ENCODE measurements at regions not wholly inside any gene's neighbourhood (a gene's known extent, or its start where the extent isn't known, plus 50 kb on each side); places are given as distances from the start of the nearest gene placed in this dataset.
A peak's percentile ranks its signal among the peaks of the same experiment; 100 is the strongest.

DNA sequence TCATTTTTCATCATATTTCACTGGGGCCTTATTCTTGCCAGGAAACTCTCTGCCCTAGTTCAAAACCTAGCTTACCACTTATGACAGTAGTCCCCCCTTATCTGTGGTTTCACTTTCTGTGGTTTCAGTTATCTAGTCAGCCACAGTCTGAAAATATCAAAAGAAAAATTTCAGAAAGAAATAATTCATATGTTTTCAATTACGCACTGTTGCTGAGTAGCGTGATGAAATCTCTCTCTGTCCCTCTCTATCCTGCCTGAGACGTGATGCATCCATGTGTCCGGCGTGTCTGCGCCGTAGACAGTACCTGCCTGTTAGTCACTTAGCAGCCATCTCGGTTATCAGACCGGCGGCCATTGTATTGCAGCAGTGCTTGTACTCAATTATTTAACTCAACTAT lies 369.9 kb upstream of the MCTP2 start:
- no peak overlapping the region for H3K4me3 ChIP-seq
- 76 to 87% (median 81%) methylated on average over 10 of the region's 10 CpGs for WGBS, 4 donors
- TF ChIP-seq POLR2A (IDR thresholded peaks at IDR 0.05): no peak
- TF ChIP-seq, protein P1, sequence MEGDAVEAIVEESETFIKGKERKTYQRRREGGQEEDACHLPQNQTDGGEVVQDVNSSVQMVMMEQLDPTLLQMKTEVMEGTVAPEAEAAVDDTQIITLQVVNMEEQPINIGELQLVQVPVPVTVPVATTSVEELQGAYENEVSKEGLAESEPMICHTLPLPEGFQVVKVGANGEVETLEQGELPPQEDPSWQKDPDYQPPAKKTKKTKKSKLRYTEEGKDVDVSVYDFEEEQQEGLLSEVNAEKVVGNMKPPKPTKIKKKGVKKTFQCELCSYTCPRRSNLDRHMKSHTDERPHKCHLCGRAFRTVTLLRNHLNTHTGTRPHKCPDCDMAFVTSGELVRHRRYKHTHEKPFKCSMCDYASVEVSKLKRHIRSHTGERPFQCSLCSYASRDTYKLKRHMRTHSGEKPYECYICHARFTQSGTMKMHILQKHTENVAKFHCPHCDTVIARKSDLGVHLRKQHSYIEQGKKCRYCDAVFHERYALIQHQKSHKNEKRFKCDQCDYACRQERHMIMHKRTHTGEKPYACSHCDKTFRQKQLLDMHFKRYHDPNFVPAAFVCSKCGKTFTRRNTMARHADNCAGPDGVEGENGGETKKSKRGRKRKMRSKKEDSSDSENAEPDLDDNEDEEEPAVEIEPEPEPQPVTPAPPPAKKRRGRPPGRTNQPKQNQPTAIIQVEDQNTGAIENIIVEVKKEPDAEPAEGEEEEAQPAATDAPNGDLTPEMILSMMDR (IDR thresholded peaks at IDR 0.05): no peak
- DNase-seq (peak in 3 of 5 donors; percentile 26 to 58 (median 40)), ATAC-seq (peak in 3 of 4 donors; percentile 25 to 72 (median 35))
- no peaks in the 10 kb centered on the region for H3K9me3 ChIP-seq
- peak overlapping the region in 9 of 12 donors; percentile 16 to 82 (median 46) for H3K27ac ChIP-seq
- H3K36me3 ChIP-seq: no peaks in the 10 kb centered on the region
- no peaks in the 10 kb centered on the region for H3K27me3 ChIP-seq
- intact Hi-C loops (cut with DNase I): loop anchor here in 1 of 10 donors (10.0 kb wide), 1 partner anchor 827 kb away; no protein-coding TSS in a partner anchor
- H3K4me1 ChIP-seq: peaks cover 0 to 35% (median 0%) of the 10 kb centered on the region in 12 donors

DNA sequence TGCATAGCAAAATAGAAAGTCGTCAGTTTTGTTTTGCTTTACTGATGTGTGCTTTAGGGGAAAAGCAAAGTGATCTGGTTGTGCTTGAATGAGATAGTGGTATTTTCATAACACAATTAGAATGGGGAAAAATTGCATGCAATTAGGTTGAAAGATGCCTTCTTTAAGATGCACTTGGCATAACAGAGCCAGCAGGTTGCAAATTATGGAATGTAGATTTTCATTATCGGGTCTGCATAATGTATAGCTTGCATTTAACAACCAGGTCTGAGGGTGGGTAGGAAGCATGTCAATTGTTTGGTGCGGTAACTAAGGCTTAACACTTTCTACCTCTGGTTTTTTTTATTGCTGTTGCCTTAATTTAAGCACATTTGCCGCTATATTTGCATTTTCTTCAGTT lies 370.7 kb upstream of the MCTP2 start:
- H3K27me3 ChIP-seq: no peaks in the 10 kb centered on the region

DNA sequence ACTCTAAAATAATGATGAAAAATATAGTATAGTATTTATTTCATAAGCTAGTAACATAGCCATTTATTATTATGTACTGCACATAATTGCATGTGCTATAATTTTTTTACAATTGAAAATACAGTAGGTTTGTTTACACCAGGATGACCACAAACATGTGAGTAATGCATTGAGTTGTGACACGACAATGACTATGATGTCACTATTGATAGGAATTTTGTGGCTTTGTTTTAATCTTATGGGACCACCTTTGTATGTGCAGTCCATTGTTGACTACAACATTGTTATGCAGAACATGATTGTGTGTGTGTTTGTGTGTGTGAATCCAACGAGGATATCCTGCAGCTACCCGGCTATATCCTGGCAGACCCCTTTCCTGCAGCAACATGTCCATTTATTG lies 372.2 kb upstream of the MCTP2 start:
- Histone ChIP-seq H3K27me3 (no peaks in the 10 kb centered on the region), H3K4me1 (peaks cover 0 to 20% (median 0%) of the 10 kb centered on the region in 12 donors), H3K27ac (no peak overlapping the region), H3K36me3 (no peaks in the 10 kb centered on the region), H3K4me3 (no peak overlapping the region), H3K9me3 (no peaks in the 10 kb centered on the region)
- intact Hi-C loops (cut with DNase I): no loop called here
- WGBS, 4 donors: 59 to 78% (median 69%) methylated on average over 3 of the region's 3 CpGs
- DNase-seq (no peak), ATAC-seq (no peak)
- TF ChIP-seq, protein P1 (IDR thresholded peaks at IDR 0.05): no peak
- no peak for TF ChIP-seq POLR2A (IDR thresholded peaks at IDR 0.05)

More for the DNA sequence above, 370.7 kb upstream of the MCTP2 start:
- DNase-seq (no peak), ATAC-seq (no peak)
- Histone ChIP-seq H3K4me3 (no peak overlapping the region), H3K27ac (peak overlapping the region in 1 of 12 donors; percentile 68), H3K4me1 (peaks cover 0 to 28% (median 0%) of the 10 kb centered on the region in 12 donors), H3K9me3 (no peaks in the 10 kb centered on the region), H3K36me3 (no peaks in the 10 kb centered on the region)
- WGBS, 4 donors: 77 to 87% (median 82%) methylated on average over 4 of the region's 4 CpGs
- TF ChIP-seq, protein P1 (IDR thresholded peaks at IDR 0.05): no peak
- TF ChIP-seq POLR2A (IDR thresholded peaks at IDR 0.05): no peak
- intact Hi-C loops (cut with DNase I): loop anchor here in 1 of 10 donors (10.0 kb wide), 1 partner anchor 826 kb away; no protein-coding TSS in a partner anchor

DNA sequence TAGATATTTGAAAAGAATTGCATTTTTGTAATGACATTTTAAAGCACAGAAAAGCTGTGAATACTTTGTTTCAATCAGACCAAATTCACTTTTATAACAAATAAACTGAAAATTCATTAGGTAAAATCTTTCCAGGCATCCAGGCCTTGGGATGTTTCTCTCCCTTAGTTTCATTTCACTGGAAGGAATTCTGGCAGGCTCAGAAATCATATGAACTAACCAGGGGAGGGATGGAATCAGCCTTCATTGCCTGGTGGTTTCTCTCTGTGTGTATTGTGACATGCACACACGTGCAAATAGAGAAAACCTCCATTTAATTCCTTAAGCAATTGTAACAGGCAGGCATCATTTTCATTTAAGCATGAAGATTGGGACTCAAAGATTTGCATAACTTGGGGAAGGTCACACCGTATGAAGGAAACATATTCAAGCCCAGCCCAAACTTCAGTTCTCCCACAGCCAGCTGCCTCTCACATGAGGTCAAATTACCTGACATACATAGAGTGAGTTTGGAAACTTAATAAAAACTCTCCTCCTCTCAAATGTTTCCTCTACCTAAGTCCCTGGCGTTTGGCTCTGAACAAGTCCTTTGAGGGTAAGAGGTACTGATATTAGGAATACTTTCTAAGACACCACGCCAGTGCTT lies 376.1 kb upstream of the MCTP2 start:
- Histone ChIP-seq H3K27me3 (no peaks in the 10 kb centered on the region), H3K9me3 (no peaks in the 10 kb centered on the region), H3K4me1 (no peaks in the 10 kb centered on the region), H3K4me3 (no peak overlapping the region), H3K27ac (no peak overlapping the region), H3K36me3 (no peaks in the 10 kb centered on the region)
- intact Hi-C loops (cut with DNase I): no loop called here
- DNase-seq (no peak), ATAC-seq (no peak)
- 58 to 72% (median 66%) methylated on average over 4 of the region's 4 CpGs for whole genome bisulfite sequencing, 4 donors
- TF ChIP-seq, protein P1 (IDR thresholded peaks at IDR 0.05): no peak
- TF ChIP-seq POLR2A (IDR thresholded peaks at IDR 0.05): no peak
